Tibial artery (tissue), 4 donors: ENCODE measurements at regions not wholly inside any gene's neighbourhood (a gene's known extent, or its start where the extent isn't known, plus 50 kb on each side); places are given as distances from the start of the nearest gene placed in this dataset.

ENCODE experiments used
- DNase-seq, 2 donors: peaks; one replicate each; pipeline ENCODE4 v3.0.0-alpha.2; 2019
- H3K27ac ChIP-seq, 2 donors: fragments of 200-600 bp; sonication (generic) in 1 of 2; 1 replicate in 1 of 2; 2 replicates in 1 of 2; pipeline ENCODE4 v1.5.1; 2018 to 2019; ENCODE audit warnings: mild to moderate bottlenecking in 1 of 2
- H3K27me3 ChIP-seq, 2 donors: fragments of 200-600 bp; sonication (generic) in 1 of 2; one replicate each; pipeline versions ENCODE4 v1.5.1 to v1.6.0; 2016 to 2019
- H3K36me3 ChIP-seq, 3 donors: fragments of 200-600 bp; sonication (generic) in 2 of 3; one replicate each; pipeline ENCODE4 v1.5.1; 2016 to 2019; ENCODE audit warnings: mild to moderate bottlenecking in 2 of 3
- H3K4me1 ChIP-seq, 4 donors: fragments of 200-600 bp; sonication (generic) in 2 of 4; 1 replicate in 3 of 4; 2 replicates in 1 of 4; pipeline ENCODE4 v1.5.1; 2016 to 2019
- H3K4me3 ChIP-seq, 2 donors: fragments of 200-600 bp; sonication (generic) in 1 of 2; 1 replicate in 1 of 2; 2 replicates in 1 of 2; pipeline ENCODE4 v1.5.1; 2018 to 2019; ENCODE audit warnings: mild to moderate bottlenecking in 2 of 2
- H3K9me3 ChIP-seq, 3 donors: fragments of 200-600 bp; sonication (generic) in 1 of 3; one replicate each; pipeline ENCODE4 v1.5.1; 2016 to 2019
- intact Hi-C: fragments of 100-400 bp; cut with DNase I; formaldehyde crosslinking; loops from one replicate; pipeline ENCODE4 v1.15.0; 2023; ENCODE audit warnings: low total_unique reads
- TF ChIP-seq, protein P1 (sequence below), 2 experiments: fragments of 200-600 bp in 1 of 2; fragments of 450-650 bp in 1 of 2; IDR thresholded peaks; one replicate each; pipeline ENCODE4 v1.5.1; 2017 to 2019; ENCODE audit warnings: antibody characterized with exemption in 2 of 2, mild to moderate bottlenecking in 1 of 2, moderate library complexity in 1 of 2

- no peaks in the 10 kb centered on the region for H3K4me1 ChIP-seq
- intact Hi-C loops = no loop called here
- no peaks in the 10 kb centered on the region for H3K9me3 ChIP-seq
- DNase-seq = no peak
- no peaks in the 10 kb centered on the region for H3K36me3 ChIP-seq
- H3K27me3 ChIP-seq = no peaks in the 10 kb centered on the region
- H3K4me3 ChIP-seq = no peak overlapping the region
- H3K27ac ChIP-seq = no peak overlapping the region
- TF ChIP-seq, protein P1, sequence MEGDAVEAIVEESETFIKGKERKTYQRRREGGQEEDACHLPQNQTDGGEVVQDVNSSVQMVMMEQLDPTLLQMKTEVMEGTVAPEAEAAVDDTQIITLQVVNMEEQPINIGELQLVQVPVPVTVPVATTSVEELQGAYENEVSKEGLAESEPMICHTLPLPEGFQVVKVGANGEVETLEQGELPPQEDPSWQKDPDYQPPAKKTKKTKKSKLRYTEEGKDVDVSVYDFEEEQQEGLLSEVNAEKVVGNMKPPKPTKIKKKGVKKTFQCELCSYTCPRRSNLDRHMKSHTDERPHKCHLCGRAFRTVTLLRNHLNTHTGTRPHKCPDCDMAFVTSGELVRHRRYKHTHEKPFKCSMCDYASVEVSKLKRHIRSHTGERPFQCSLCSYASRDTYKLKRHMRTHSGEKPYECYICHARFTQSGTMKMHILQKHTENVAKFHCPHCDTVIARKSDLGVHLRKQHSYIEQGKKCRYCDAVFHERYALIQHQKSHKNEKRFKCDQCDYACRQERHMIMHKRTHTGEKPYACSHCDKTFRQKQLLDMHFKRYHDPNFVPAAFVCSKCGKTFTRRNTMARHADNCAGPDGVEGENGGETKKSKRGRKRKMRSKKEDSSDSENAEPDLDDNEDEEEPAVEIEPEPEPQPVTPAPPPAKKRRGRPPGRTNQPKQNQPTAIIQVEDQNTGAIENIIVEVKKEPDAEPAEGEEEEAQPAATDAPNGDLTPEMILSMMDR (IDR thresholded peaks at IDR 0.05) = no peak
Observed at GRCh38 chr1:213492161-213493041, 441.4 kb downstream of the RPS6KC1 start.

DNA sequence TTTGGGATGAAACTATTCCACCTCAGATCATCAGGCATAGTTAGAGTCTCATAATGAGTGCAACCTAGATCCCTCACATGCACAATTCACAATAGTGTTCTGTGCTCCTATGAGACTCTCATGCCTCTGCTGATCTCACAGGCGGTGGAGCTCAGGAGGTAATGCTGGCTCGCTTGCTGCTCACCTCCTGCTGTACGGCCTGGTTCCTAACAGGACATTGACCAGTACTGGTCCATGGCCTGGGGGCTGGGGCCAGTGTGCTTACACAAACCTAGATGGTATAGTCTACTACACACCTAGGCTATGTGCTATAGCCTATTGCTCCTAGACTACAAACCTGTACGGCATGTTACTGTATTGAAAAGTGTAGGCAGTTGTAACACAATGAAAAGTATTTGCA, 448.4 kb downstream of the RPS6KC1 start:
- no peaks in the 10 kb centered on the region for H3K36me3 ChIP-seq
- no peaks in the 10 kb centered on the region for H3K4me1 ChIP-seq
- DNase-seq = no peak
- intact Hi-C loops = no loop called here
- TF ChIP-seq, protein P1 (IDR thresholded peaks at IDR 0.05) = no peak
- H3K27me3 ChIP-seq = no peaks in the 10 kb centered on the region
- no peak overlapping the region for H3K27ac ChIP-seq
- no peak overlapping the region for H3K4me3 ChIP-seq
- H3K9me3 ChIP-seq = peaks cover 0 to 6% (median 0%) of the 10 kb centered on the region in 3 donors

GRCh38 chr1:213507472-213508223, 456.6 kb downstream of the RPS6KC1 start:
- H3K4me1 ChIP-seq = no peaks in the 10 kb centered on the region
- H3K4me3 ChIP-seq = no peak overlapping the region
- DNase-seq = no peak
- intact Hi-C loops = no loop called here
- no peak overlapping the region for H3K27ac ChIP-seq
- TF ChIP-seq, protein P1 (IDR thresholded peaks at IDR 0.05) = no peak
- H3K27me3 ChIP-seq = no peaks in the 10 kb centered on the region
- H3K9me3 ChIP-seq = peaks cover 0 to 6% (median 0%) of the 10 kb centered on the region in 3 donors
- no peaks in the 10 kb centered on the region for H3K36me3 ChIP-seq

DNA sequence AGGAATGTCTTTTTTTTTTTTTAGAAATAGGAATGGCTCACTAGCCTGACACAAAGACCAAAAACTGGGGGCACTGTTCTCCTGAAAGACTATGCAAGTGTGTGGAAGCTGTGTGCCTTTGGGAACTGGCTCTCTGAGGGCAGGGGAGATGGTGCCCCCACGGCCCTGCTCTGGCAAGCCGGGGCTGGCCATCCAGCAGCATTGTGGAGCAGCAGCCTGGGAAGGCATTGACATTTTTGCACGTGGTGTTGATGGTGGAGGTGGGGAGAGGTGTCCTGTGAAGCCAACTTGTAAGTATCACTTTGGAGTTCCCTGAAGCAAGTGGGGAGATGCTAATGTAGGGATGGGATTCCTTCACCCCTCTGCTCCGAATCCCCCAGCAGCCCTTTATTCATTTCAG, 460.1 kb downstream of the RPS6KC1 start:
- DNase-seq = no peak

GRCh38 chr1:213512316-213512715, 461.3 kb downstream of the RPS6KC1 start:
- TF ChIP-seq, protein P1 (IDR thresholded peaks at IDR 0.05) = no peak
- DNase-seq = no peak
- Histone ChIP-seq H3K4me3 (no peak overlapping the region), H3K36me3 (no peaks in the 10 kb centered on the region), H3K27me3 (no peaks in the 10 kb centered on the region), H3K27ac (no peak overlapping the region), H3K9me3 (no peaks in the 10 kb centered on the region), H3K4me1 (no peaks in the 10 kb centered on the region)
- intact Hi-C loops = no loop called here

More for the DNA sequence above, 460.1 kb downstream of the RPS6KC1 start:
- Histone ChIP-seq H3K4me1 (no peaks in the 10 kb centered on the region), H3K27ac (no peak overlapping the region), H3K4me3 (no peak overlapping the region), H3K9me3 (no peaks in the 10 kb centered on the region), H3K27me3 (no peaks in the 10 kb centered on the region), H3K36me3 (no peaks in the 10 kb centered on the region)
- TF ChIP-seq, protein P1 (IDR thresholded peaks at IDR 0.05) = no peak
- intact Hi-C loops = no loop called here
